NCI-H2227 treated with DMSO at 0.1 percent for 48 hours (cell line): ENCODE measurements at regions not wholly inside any gene's neighbourhood (a gene's known extent, or its start where the extent isn't known, plus 50 kb on each side); places are given as distances from the start of the nearest gene placed in this dataset.

Experiments used
- DNase-seq: peaks from one replicate; lab custom pipeline; 2025; lab: John Stamatoyannopoulos, UW

- peak; percentile 11 for DNase-seq
Measured at GRCh38 chr13:74966814-74967424, 515.0 kb downstream of the TBC1D4 start.

- DNase-seq: no peak
Measured at GRCh38 chr13:74966275-74966674, 515.7 kb downstream of the TBC1D4 start.

- DNase-seq: no peak
Measured at GRCh38 chr13:74945637-74946036, 536.3 kb downstream of the TBC1D4 start.

GRCh38 chr13:74931698-74932433 is 550.1 kb downstream of the TBC1D4 start:
- no peak for DNase-seq

- DNase-seq: no peak
Measured at GRCh38 chr13:74930402-74931165, 551.4 kb downstream of the TBC1D4 start.

- DNase-seq: no peak
Measured at GRCh38 chr13:74929436-74929835, 552.5 kb downstream of the TBC1D4 start.

- no peak for DNase-seq
Measured at GRCh38 chr13:74927823-74928222, 554.1 kb downstream of the TBC1D4 start.

GRCh38 chr13:74922963-74923362 is 559.0 kb downstream of the TBC1D4 start:
- no peak for DNase-seq

GRCh38 chr13:74921326-74921725 is 560.6 kb downstream of the TBC1D4 start:
- no peak for DNase-seq

- DNase-seq: no peak
Measured at GRCh38 chr13:74920920-74921319, 561.0 kb downstream of the TBC1D4 start.

- DNase-seq: no peak
Measured at GRCh38 chr13:74920361-74920760, 561.6 kb downstream of the TBC1D4 start.

- DNase-seq: no peak
Measured at GRCh38 chr13:74919914-74920313, 562.1 kb downstream of the TBC1D4 start.

- no peak for DNase-seq
Measured at GRCh38 chr13:74912898-74913297, 569.1 kb downstream of the TBC1D4 start.

GRCh38 chr13:74910415-74910814 is 571.6 kb downstream of the TBC1D4 start:
- no peak for DNase-seq

GRCh38 chr13:74907788-74908187 is 574.2 kb downstream of the TBC1D4 start:
- no peak for DNase-seq

GRCh38 chr13:74904556-74904955 is 577.4 kb downstream of the TBC1D4 start:
- DNase-seq: no peak

- DNase-seq: no peak
Measured at GRCh38 chr13:74895042-74895796, 586.8 kb downstream of the TBC1D4 start.

- DNase-seq: no peak
Measured at GRCh38 chr13:74892096-74892495, 589.9 kb downstream of the TBC1D4 start.

- DNase-seq: no peak
Measured at GRCh38 chr13:74891610-74892009, 590.4 kb downstream of the TBC1D4 start.

- no peak for DNase-seq
Measured at GRCh38 chr13:74889321-74889720, 592.6 kb downstream of the TBC1D4 start.

GRCh38 chr13:74886502-74886901 is 595.5 kb downstream of the TBC1D4 start:
- DNase-seq: no peak

- DNase-seq: no peak
Measured at GRCh38 chr13:74883834-74884233, 598.1 kb downstream of the TBC1D4 start.
